Sigmoid colon (tissue), 6 donors: ENCODE measurements at regions not wholly inside any gene's neighbourhood (a gene's known extent, or its start where the extent isn't known, plus 50 kb on each side); places are given as distances from the start of the nearest gene placed in this dataset.

Experiments
- DNase-seq: peaks from one replicate; pipeline ENCODE4 v3.0.0-alpha.2; 2019
- H3K27ac ChIP-seq, 4 donors: fragments of 200-600 bp; sonication (generic); one replicate each; pipeline ENCODE4 v1.5.1; 2016 to 2019; ENCODE audit warnings: mild to moderate bottlenecking in 1 of 4
- H3K27me3 ChIP-seq, 3 donors: fragments of 200-600 bp; sonication (generic); one replicate each; pipeline ENCODE4 v1.5.1; 2019; ENCODE audit warnings: mild to moderate bottlenecking in 1 of 3
- H3K36me3 ChIP-seq, 4 donors: fragments of 200-600 bp; sonication (generic); one replicate each; pipeline ENCODE4 v1.5.1; 2016 to 2019
- H3K4me1 ChIP-seq, 4 donors: fragments of 200-600 bp; sonication (generic); one replicate each; pipeline ENCODE4 v1.5.1; 2017 to 2019
- H3K4me3 ChIP-seq, 4 donors: fragments of 200-600 bp; sonication (generic); one replicate each; pipeline ENCODE4 v1.5.1; 2017 to 2019; ENCODE audit warnings: mild to moderate bottlenecking in 2 of 4, moderate library complexity in 1 of 4
- H3K9me3 ChIP-seq, 4 donors: fragments of 200-600 bp in 3 of 4; sonication (generic) in 3 of 4; one replicate each; pipeline versions ENCODE4 v1.5.1 to v1.6.1; 2013 to 2019
- CTCF ChIP-seq, 4 experiments: fragments of 450-650 bp in 3 of 4; fragments of 200-600 bp in 1 of 4; IDR thresholded peaks; one replicate each; pipeline ENCODE4 v1.5.1; 2016 to 2019; ENCODE audit warnings: antibody characterized with exemption in 4 of 4, mild to moderate bottlenecking in 3 of 4, moderate library complexity in 2 of 4
- EP300 ChIP-seq, 4 donors: sonication (generic); formaldehyde crosslinking; IDR thresholded peaks; one replicate each; pipeline ENCODE4 v1.6.1; 2017; ENCODE audit warnings: antibody characterized with exemption in 4 of 4
- POLR2A ChIP-seq, 2 donors: fragments of 450-650 bp; IDR thresholded peaks; one replicate each; pipeline ENCODE4 v1.6.1; 2016; ENCODE audit warnings: antibody characterized with exemption in 2 of 2, mild to moderate bottlenecking in 2 of 2, moderate library complexity in 2 of 2
- POLR2AphosphoS5 ChIP-seq, 4 donors: sonication (generic); formaldehyde crosslinking; IDR thresholded peaks; one replicate each; pipeline ENCODE4 v1.6.1; 2017; ENCODE audit warnings: antibody characterized with exemption in 4 of 4
- WGBS, 2 donors: extraction: QIAGEN DNeasy Blood & Tissue Kit; methylation state at CpG; one replicate each; pipeline ENCODE4 v1.1.7; 2013; 5-methylcytosine and 5-hydroxymethylcytosine counted together
- intact Hi-C: fragments of 100-400 bp; cut with DNase I; formaldehyde crosslinking; loops from one replicate; pipeline ENCODE4 v1.15.1; 2023
- donor health status: healthy with polysubstance abuse.
- donor health status: healthy.

- intact Hi-C loops: no loop called here
- DNase-seq: no peak
- 81 to 83% methylated on average over 3 of the region's 3 CpGs for WGBS, 2 donors
- Histone ChIP-seq H3K9me3 (no peaks in the 10 kb centered on the region), H3K27me3 (no peaks in the 10 kb centered on the region), H3K36me3 (no peaks in the 10 kb centered on the region), H3K4me3 (no peak overlapping the region), H3K4me1 (no peaks in the 10 kb centered on the region), H3K27ac (no peak overlapping the region)
- no peak for TF ChIP-seq POLR2A (IDR thresholded peaks at IDR 0.05)
- TF ChIP-seq EP300 (IDR thresholded peaks at IDR 0.05): no peak
- no peak for TF ChIP-seq POLR2AphosphoS5 (IDR thresholded peaks at IDR 0.05)
- no peak for TF ChIP-seq CTCF (IDR thresholded peaks at IDR 0.05)
Observed at GRCh38 chr15:87720235-87720634, 536.3 kb downstream of the NTRK3 start.

- no peaks in the 10 kb centered on the region for H3K9me3 ChIP-seq
- WGBS, 2 donors: 38 to 58% methylated on average over 3 of the region's 3 CpGs
- H3K36me3 ChIP-seq: no peaks in the 10 kb centered on the region
- intact Hi-C loops: no loop called here
- H3K27ac ChIP-seq: no peak overlapping the region
- DNase-seq: no peak
- H3K27me3 ChIP-seq: no peaks in the 10 kb centered on the region
- no peak overlapping the region for H3K4me3 ChIP-seq
- H3K4me1 ChIP-seq: peaks cover 0 to 24% (median 13%) of the 10 kb centered on the region in 4 donors
- TF ChIP-seq CTCF (IDR thresholded peaks at IDR 0.05): no peak
- no peak for TF ChIP-seq POLR2A (IDR thresholded peaks at IDR 0.05)
- no peak for TF ChIP-seq POLR2AphosphoS5 (IDR thresholded peaks at IDR 0.05)
- no peak for TF ChIP-seq EP300 (IDR thresholded peaks at IDR 0.05)
Observed at GRCh38 chr15:87716422-87716821, 540.1 kb downstream of the NTRK3 start.

- intact Hi-C loops: no loop called here
Observed at GRCh38 chr15:87715252-87715651, 541.3 kb downstream of the NTRK3 start.

GRCh38 chr15:87713475-87713879 is 543.1 kb downstream of the NTRK3 start:
- peaks cover 0 to 36% (median 28%) of the 10 kb centered on the region in 4 donors for H3K4me1 ChIP-seq
- no peak overlapping the region for H3K27ac ChIP-seq
- intact Hi-C loops: no loop called here
- no peak for DNase-seq
- H3K27me3 ChIP-seq: no peaks in the 10 kb centered on the region
- H3K36me3 ChIP-seq: no peaks in the 10 kb centered on the region
- no peak overlapping the region for H3K4me3 ChIP-seq
- TF ChIP-seq POLR2AphosphoS5 (IDR thresholded peaks at IDR 0.05) (no peak), CTCF (IDR thresholded peaks at IDR 0.05) (no peak), EP300 (IDR thresholded peaks at IDR 0.05) (no peak), POLR2A (IDR thresholded peaks at IDR 0.05) (no peak)
- 73 to 80% methylated on average over 1 of the region's 1 CpG for WGBS, 2 donors
- H3K9me3 ChIP-seq: no peaks in the 10 kb centered on the region

More at GRCh38 chr15:87715252-87715651, 541.3 kb downstream of the NTRK3 start:
- Histone ChIP-seq H3K4me1 (peaks cover 0 to 30% (median 21%) of the 10 kb centered on the region in 4 donors), H3K27ac (no peak overlapping the region), H3K4me3 (no peak overlapping the region), H3K36me3 (no peaks in the 10 kb centered on the region), H3K27me3 (no peaks in the 10 kb centered on the region), H3K9me3 (no peaks in the 10 kb centered on the region)
- DNase-seq: no peak
- TF ChIP-seq CTCF (IDR thresholded peaks at IDR 0.05) (no peak), EP300 (IDR thresholded peaks at IDR 0.05) (no peak), POLR2AphosphoS5 (IDR thresholded peaks at IDR 0.05) (no peak), POLR2A (IDR thresholded peaks at IDR 0.05) (no peak)
- WGBS, 2 donors: 20 to 52% methylated on average over 1 of the region's 1 CpG

- TF ChIP-seq EP300 (IDR thresholded peaks at IDR 0.05) (no peak), POLR2A (IDR thresholded peaks at IDR 0.05) (no peak), CTCF (IDR thresholded peaks at IDR 0.05) (no peak), POLR2AphosphoS5 (IDR thresholded peaks at IDR 0.05) (no peak)
- 61 to 71% methylated on average over 2 of the region's 2 CpGs for WGBS, 2 donors
- H3K36me3 ChIP-seq: no peaks in the 10 kb centered on the region
- H3K4me3 ChIP-seq: no peak overlapping the region
- peaks cover 0 to 36% (median 28%) of the 10 kb centered on the region in 4 donors for H3K4me1 ChIP-seq
- no peaks in the 10 kb centered on the region for H3K9me3 ChIP-seq
- intact Hi-C loops: no loop called here
- no peak for DNase-seq
- H3K27ac ChIP-seq: peak overlapping the region in 1 of 4 donors; percentile 64
- no peaks in the 10 kb centered on the region for H3K27me3 ChIP-seq
Observed at GRCh38 chr15:87712211-87712610, 544.3 kb downstream of the NTRK3 start.
